HepG2 (cell line): ENCODE measurements at regions not wholly inside any gene's neighbourhood (a gene's known extent, or its start where the extent isn't known, plus 50 kb on each side); places are given as distances from the start of the nearest gene placed in this dataset.

Experiments
- ATAC-seq: fragments of 200-7000 bp; cut with Tn5 transposase; 3 replicates; pipeline ENCODE4 v1.9.1; 2020; ENCODE audit warnings: mild to moderate bottlenecking, moderate library complexity
- BruUV-seq: library from RNA; stranded (reverse); fragments of 400-500 nt; replicated peaks from 2 replicates; lab custom pipeline; 2021; lab: Mats Ljungman, UMichigan
- CTCF ChIA-PET: fragments of 300-600 bp; formaldehyde crosslinking; extraction: SDS; loops from one replicate; lab custom pipeline; 2021; ENCODE audit warnings: low total read pairs, inconsistent platforms, low intra/inter-chr PET ratio; lab: Yijun Ruan, JAX
- POLR2A ChIA-PET: fragments of 350-600 bp; sonication (Branson Sonifier 250); formaldehyde crosslinking; loops from one replicate; lab custom pipeline; 2020; ENCODE audit warnings: antibody characterized with exemption, inconsistent platforms; lab: Yijun Ruan, JAX
- DNase-seq: peaks from one replicate; pipeline ENCODE4 v3.0.0-alpha.2; 2015; ENCODE audit warnings: low spot score
- FAIRE-seq: peaks from 3 replicates; lab custom pipeline; 2011; peaks lifted over from hg19 to GRCh38; lab: Jason Lieb, UNC
- H2AFZ ChIP-seq: one replicate; pipeline ENCODE4 v1.6.1; 2011; ENCODE audit warnings: low read length, inconsistent platforms
- H3K27ac ChIP-seq: fragments of 300-600 bp; 3 replicates; pipeline ENCODE4 v1.8.0; 2011; ENCODE audit warnings: mixed run types, mild to moderate bottlenecking, mixed read lengths, low read length, inconsistent platforms; ENCODE audit not compliant: insufficient read depth; ENCODE audit errors: extremely low read length
- H3K27me3 ChIP-seq, 2 experiments: fragments of 200-600 bp in 1 of 2; 2 replicates in 1 of 2; 3 replicates in 1 of 2; pipeline versions ENCODE4 v1.6.0 to v1.8.0; 2011; ENCODE audit warnings: low read length in 2 of 2, mild to moderate bottlenecking in 2 of 2, moderate library complexity in 2 of 2, inconsistent platforms in 1 of 2; ENCODE audit not compliant: insufficient read depth in 2 of 2, control insufficient read depth in 1 of 2
- H3K36me3 ChIP-seq, 2 experiments: fragments of 200-600 bp in 1 of 2; replicated peaks in 1 of 2; 2 replicates in 1 of 2; 3 replicates in 1 of 2; pipeline versions ENCODE4 v1.5.1 to v1.8.0; 2011; ENCODE audit warnings: low read length in 2 of 2, inconsistent platforms in 1 of 2; ENCODE audit not compliant: insufficient read depth in 2 of 2, control insufficient read depth in 1 of 2
- H3K4me1 ChIP-seq: 2 replicates; pipeline ENCODE4 v1.5.1; 2012; ENCODE audit warnings: low read length, inconsistent platforms; ENCODE audit not compliant: insufficient read depth
- H3K4me2 ChIP-seq: 2 replicates; pipeline ENCODE4 v1.6.0; 2011; ENCODE audit warnings: low read depth, low read length, inconsistent platforms
- H3K4me3 ChIP-seq, 3 experiments: fragments of 200-600 bp in 1 of 3; sonication (generic), shearing (Covaris generic) in 1 of 3; replicated peaks in 1 of 3; 2 replicates each; pipeline ENCODE4 v1.5.1; 2011 to 2016; ENCODE audit warnings: low read length in 3 of 3, inconsistent platforms in 2 of 3, low read depth in 2 of 3, mild to moderate bottlenecking in 2 of 3, control low read depth in 1 of 3, mixed read lengths in 1 of 3; ENCODE audit not compliant: insufficient read depth in 1 of 3
- H3K79me2 ChIP-seq: one replicate; pipeline ENCODE4 v1.6.1; 2011; ENCODE audit warnings: low read length, inconsistent platforms; ENCODE audit not compliant: insufficient read depth
- H3K9ac ChIP-seq: 2 replicates; pipeline ENCODE4 v1.6.0; 2011; ENCODE audit warnings: mild to moderate bottlenecking, low read depth, low read length, inconsistent platforms; ENCODE audit not compliant: insufficient read depth
- H3K9me3 ChIP-seq: 2 replicates; pipeline ENCODE4 v1.5.1; 2012; ENCODE audit warnings: mild to moderate bottlenecking, low read length
- H4K20me1 ChIP-seq: 2 replicates; pipeline ENCODE4 v1.6.0; 2011; ENCODE audit warnings: inconsistent platforms, mild to moderate bottlenecking, low read length, moderate library complexity; ENCODE audit not compliant: insufficient read depth
- ATF7-NPFF ChIP-seq: sonication (generic); formaldehyde crosslinking; IDR thresholded peaks from 2 replicates; pipeline ENCODE4 v1.8.1; 2023; ENCODE audit warnings: mild to moderate bottlenecking, low read depth, missing genetic modification reagents, moderate library complexity
- ELF4 ChIP-seq: sonication (generic); formaldehyde crosslinking; IDR thresholded peaks from 2 replicates; pipeline ENCODE4 v1.5.0; 2020; ENCODE audit warnings: missing genetic modification reagents, mild to moderate bottlenecking, moderate library complexity, borderline replicate concordance
- HIVEP1 ChIP-seq: sonication (generic); formaldehyde crosslinking; IDR thresholded peaks from 2 replicates; pipeline ENCODE4 v1.4.0; 2020; ENCODE audit warnings: mild to moderate bottlenecking, missing genetic modification reagents
- KDM5A ChIP-seq: fragments of 200-600 bp; sonication (generic); IDR thresholded peaks from 2 replicates; pipeline ENCODE4 v1.7.0; 2018; ENCODE audit warnings: antibody characterized with exemption, mild to moderate bottlenecking, low read length, borderline replicate concordance
- MEF2D ChIP-seq: sonication (generic); formaldehyde crosslinking; IDR thresholded peaks from 2 replicates; pipeline ENCODE4 v1.5.1; 2020; ENCODE audit warnings: mild to moderate bottlenecking, missing genetic modification reagents
- NKX3-1 ChIP-seq: sonication (generic); formaldehyde crosslinking; IDR thresholded peaks from 2 replicates; pipeline ENCODE4 v1.5.0; 2020; ENCODE audit warnings: missing genetic modification reagents
- RARG ChIP-seq: sonication (generic); formaldehyde crosslinking; IDR thresholded peaks from 2 replicates; pipeline ENCODE4 v1.4.0; 2020; ENCODE audit warnings: low read depth, mild to moderate bottlenecking, missing genetic modification reagents
- REXO4 ChIP-seq: sonication (generic); formaldehyde crosslinking; IDR thresholded peaks from 2 replicates; pipeline ENCODE4 v1.8.0; 2022; ENCODE audit warnings: missing genetic modification reagents, mild to moderate bottlenecking, borderline replicate concordance
- RFX5 ChIP-seq: IDR thresholded peaks from 2 replicates; pipeline ENCODE4 v1.6.1; 2011; ENCODE audit warnings: low read depth, low read length, improper control_type of control experiment
- SALL2 ChIP-seq: sonication (generic); formaldehyde crosslinking; IDR thresholded peaks from 2 replicates; pipeline ENCODE4 v1.8.1; 2023; ENCODE audit warnings: mild to moderate bottlenecking, missing genetic modification reagents, inconsistent platforms
- SNAPC4 ChIP-seq: sonication (generic); formaldehyde crosslinking; IDR thresholded peaks from 2 replicates; pipeline ENCODE4 v1.4.0; 2020; ENCODE audit warnings: mild to moderate bottlenecking, missing genetic modification reagents
- TMF1 ChIP-seq: sonication (generic); formaldehyde crosslinking; IDR thresholded peaks from 2 replicates; pipeline ENCODE4 v1.8.1; 2022; ENCODE audit warnings: low read depth, missing genetic modification reagents
- ZNF225 ChIP-seq: sonication (generic); formaldehyde crosslinking; IDR thresholded peaks from 2 replicates; pipeline ENCODE4 v1.4.0; 2020; ENCODE audit warnings: mild to moderate bottlenecking, missing genetic modification reagents
- ZNF263 ChIP-seq: sonication (generic); formaldehyde crosslinking; IDR thresholded peaks from 2 replicates; pipeline ENCODE4 v1.4.0; 2020; ENCODE audit warnings: missing genetic modification reagents
- ZNF510 ChIP-seq: sonication (generic); formaldehyde crosslinking; IDR thresholded peaks from 2 replicates; pipeline ENCODE4 v1.4.0; 2020; ENCODE audit warnings: low read depth, mild to moderate bottlenecking, missing genetic modification reagents
- ZNF580 ChIP-seq: IDR thresholded peaks from 2 replicates; pipeline ENCODE4 v1.6.1; 2016; ENCODE audit warnings: low read depth, borderline replicate concordance
- ZNF761 ChIP-seq: sonication (generic); formaldehyde crosslinking; conservative IDR thresholded peaks from 2 replicates; pipeline ENCODE4 v1.4.0; 2020; ENCODE audit warnings: mild to moderate bottlenecking, missing genetic modification reagents
- ZNF773 ChIP-seq: sonication (generic); formaldehyde crosslinking; IDR thresholded peaks from 2 replicates; pipeline ENCODE4 v1.4.0; 2020; ENCODE audit warnings: missing genetic modification reagents, borderline replicate concordance
- WGBS: methylation state at CpG from one replicate; pipeline ENCODE4 v1.1.6; 2017; ENCODE audit warnings: low lambda C conversion rate; 5-methylcytosine and 5-hydroxymethylcytosine counted together
- in situ Hi-C: cut with HindIII; loops from 2 replicates; pipeline ENCODE4 v1.10.0; 2017; ENCODE audit warnings: low pct_unique_long_range_greater_than_20kb; ENCODE audit not compliant: extremely low pct_ligation_motif_present
- intact Hi-C: fragments of 100-400 bp; cut with micrococcal nuclease; formaldehyde crosslinking; loops from one replicate; pipeline ENCODE4 v1.10.0; 2022; ENCODE audit not compliant: unreplicated experiment

GRCh38 chr21:20701235-20701634, 297.0 kb upstream of the NCAM2 start (continued):
- no peak for TF ChIP-seq SNAPC4 (CRISPR knock-in tag)
- TF ChIP-seq REXO4 (CRISPR knock-in tag): no peak
- no peak for TF ChIP-seq ZNF773 (CRISPR knock-in tag)
- TF ChIP-seq HIVEP1 (CRISPR knock-in tag): no peak

- no peaks in the 10 kb centered on the region for H3K79me2 ChIP-seq
- H3K27ac ChIP-seq: no peak overlapping the region
- POLR2A ChIA-PET: no interaction called here
- FAIRE-seq (no peak), ATAC-seq (no peak), DNase-seq (no peak)
- no peaks in the 10 kb centered on the region for H3K4me1 ChIP-seq
- no peaks in the 10 kb centered on the region for H4K20me1 ChIP-seq
- no peaks in the 10 kb centered on the region for H3K36me3 ChIP-seq
- no peak overlapping the region for H3K4me3 ChIP-seq
- H3K9ac ChIP-seq: no peak overlapping the region
- BruUV-seq: no TSS peak
- peaks cover 82% of the 10 kb centered on the region for H3K9me3 ChIP-seq
- H3K4me2 ChIP-seq: no peak overlapping the region
- no peaks in the 10 kb centered on the region for H3K27me3 ChIP-seq
- CTCF ChIA-PET: no interaction called here
- H2AFZ ChIP-seq: no peak overlapping the region
- WGBS: 7% methylated on average over 4 of the region's 4 CpGs
- in situ Hi-C loops: no loop called here
- TF ChIP-seq ZNF263 (CRISPR knock-in tag) (no peak), ATF7-NPFF (CRISPR knock-in tag) (no peak), MEF2D (CRISPR knock-in tag) (no peak), ZNF761 (CRISPR knock-in tag) (no peak), RFX5 (no peak), ELF4 (CRISPR knock-in tag) (no peak), KDM5A (no peak), ZNF510 (no peak), RARG (no peak), SALL2 (CRISPR knock-in tag) (no peak), TMF1 (CRISPR knock-in tag) (no peak), ZNF225 (CRISPR knock-in tag) (no peak), NKX3-1 (no peak), ZNF580 (CRISPR knock-in tag) (no peak)
- TF ChIP-seq, all 625 proteins: peak for 0
- intact Hi-C loops: no loop called here
Observed at GRCh38 chr21:20703112-20703767, 295.0 kb upstream of the NCAM2 start.
